ENCODE measurements at regions not wholly inside any gene's neighbourhood (a gene's known extent, or its start where the extent isn't known, plus 50 kb on each side); places are given as distances from the start of the nearest gene placed in this dataset.

DNA sequence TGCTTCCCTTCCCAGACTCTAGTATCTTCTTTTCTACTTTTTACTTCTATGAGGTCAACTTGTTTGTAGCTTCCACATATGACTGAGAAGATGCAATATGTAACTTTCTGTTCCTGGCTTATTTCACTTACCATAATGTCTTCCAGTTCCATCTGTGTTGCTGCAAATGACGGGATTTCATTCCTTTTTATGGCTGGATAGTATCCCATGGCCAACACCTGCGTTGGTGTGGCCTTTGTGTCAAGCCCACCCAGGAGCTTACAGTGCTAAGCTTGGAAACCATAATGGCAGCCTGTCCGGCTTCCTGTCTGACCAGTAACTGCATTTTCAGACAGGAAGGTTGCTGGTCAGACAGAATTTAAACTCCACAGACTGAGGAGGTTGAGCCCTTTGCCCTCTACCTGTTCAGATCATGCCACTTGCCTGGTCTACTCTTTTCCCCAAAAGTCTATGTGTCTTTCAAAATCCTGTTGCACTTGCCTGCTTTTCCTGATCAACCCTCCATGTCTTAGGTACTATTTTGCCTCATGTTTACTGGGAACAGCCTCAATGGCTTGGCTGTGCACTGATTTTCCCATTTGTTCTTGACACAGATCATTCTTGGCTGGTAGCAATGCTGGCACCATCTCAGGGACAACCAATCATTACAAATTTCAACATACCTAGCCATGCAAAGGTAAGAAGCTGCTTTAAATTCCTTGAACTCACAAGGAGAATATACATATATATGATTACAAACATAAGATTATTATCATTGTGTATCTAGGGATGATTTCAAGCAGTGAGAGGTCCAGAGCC lies 114.3 kb upstream of the PLEKHG1 start:
- Histone ChIP-seq H3K36me3 (replicated peaks in 1 of 2; ENCODE audit: control insufficient read depth in 1 of 2, insufficient read depth in 2 of 2, low read length in 2 of 2) (no peaks in the 10 kb centered on the region), H3K4me3 (replicated peaks in 1 of 3; ENCODE audit: insufficient read depth in 1 of 3, low read depth in 2 of 3, low read length in 3 of 3) (no peak overlapping the region), H3K79me2 (ENCODE audit: insufficient read depth, low read length) (no peaks in the 10 kb centered on the region), H4K20me1 (ENCODE audit: insufficient read depth, low read length) (no peaks in the 10 kb centered on the region), H3K9ac (ENCODE audit: insufficient read depth, low read depth, low read length) (no peak overlapping the region), H3K4me2 (ENCODE audit: low read depth, low read length) (no peak overlapping the region), H3K27me3 (ENCODE audit: control insufficient read depth in 1 of 2, insufficient read depth in 2 of 2, low read length in 2 of 2) (no peaks in the 10 kb centered on the region), H3K9me3 (ENCODE audit: low read length) (no peaks in the 10 kb centered on the region), H2AFZ (ENCODE audit: low read length) (no peak overlapping the region), H3K4me1 (ENCODE audit: insufficient read depth, low read length) (no peaks in the 10 kb centered on the region), H3K27ac (ENCODE audit: extremely low read length, insufficient read depth, low read length) (no peak overlapping the region)
- in situ Hi-C loops (cut with HindIII; ENCODE audit: extremely low pct_ligation_motif_present, low pct_unique_long_range_greater_than_20kb), result no loop called here
- ATAC-seq, result no peak
- no peak for DNase-seq (ENCODE audit: low spot score)
- intact Hi-C loops (cut with micrococcal nuclease; ENCODE audit: unreplicated experiment), result no loop called here
- no TSS peak for BruUV-seq (replicated peaks)
- POLR2A ChIA-PET, result no interaction called here
- WGBS (ENCODE audit: low lambda C conversion rate), result 0% methylated on average over 3 of the region's 3 CpGs
- TF ChIP-seq ZSCAN29 (CRISPR knock-in tag; conservative IDR thresholded peaks at IDR 0.05) (no peak), SP5 (CRISPR knock-in tag; IDR thresholded peaks at IDR 0.05; ENCODE audit: borderline replicate concordance, low read depth) (no peak), NFE2L2 (IDR thresholded peaks at IDR 0.05; ENCODE audit: low read length) (no peak), HDAC6 (IDR thresholded peaks at IDR 0.05; ENCODE audit: low read depth, low read length) (no peak), ZNF296 (CRISPR knock-in tag; conservative IDR thresholded peaks at IDR 0.05) (no peak), TOPORS (CRISPR knock-in tag; IDR thresholded peaks at IDR 0.05) (no peak), HIVEP1 (CRISPR knock-in tag; IDR thresholded peaks at IDR 0.05) (no peak)
- CTCF ChIA-PET (ENCODE audit: low intra/inter-chr PET ratio, low total read pairs), result no interaction called here
- FAIRE-seq, result no peak

DNA sequence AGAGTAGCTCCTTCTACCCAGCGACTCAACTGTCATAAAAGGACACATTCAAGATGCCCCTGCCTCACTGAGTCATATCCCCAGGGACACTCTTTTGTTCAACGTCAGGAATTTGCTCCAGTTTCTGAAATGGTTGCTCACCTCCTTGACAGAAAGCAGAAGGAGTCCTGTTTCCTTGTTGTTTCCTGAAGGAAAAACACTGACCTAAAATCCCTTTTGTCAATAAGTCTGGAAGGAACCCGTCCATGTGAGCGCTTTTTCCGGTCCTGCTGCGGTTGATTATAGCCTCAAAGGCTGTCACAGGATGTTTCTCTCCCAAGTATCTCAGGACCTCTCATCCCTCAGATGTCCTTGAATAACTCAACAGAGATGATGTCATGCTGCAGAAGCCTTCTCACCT lies 113.6 kb upstream of the PLEKHG1 start:
- no peak overlapping the region for H3K4me2 ChIP-seq (ENCODE audit: low read depth, low read length)
- H3K27ac ChIP-seq (ENCODE audit: extremely low read length, insufficient read depth, low read length), result no peak overlapping the region
- WGBS (ENCODE audit: low lambda C conversion rate), result 29% methylated on average over 6 of the region's 6 CpGs
- DNase-seq (ENCODE audit: low spot score) (no peak), FAIRE-seq (no peak), ATAC-seq (no peak)
- CTCF ChIA-PET (ENCODE audit: low intra/inter-chr PET ratio, low total read pairs), result no interaction called here
- 0 out of 2 replicates have a peak, but pooled peaks have one; percentile 50 for TF ChIP-seq ATF7 (IDR thresholded peaks at IDR 0.05)
- no peak for TF ChIP-seq ATF7 (CRISPR knock-in tag; IDR thresholded peaks at IDR 0.05)
- TF ChIP-seq BRD4 (CRISPR knock-in tag; IDR thresholded peaks at IDR 0.05), result no peak
- TF ChIP-seq GFI1 (CRISPR knock-in tag; IDR thresholded peaks at IDR 0.05; ENCODE audit: borderline replicate concordance), result no peak
- POLR2A ChIA-PET, result no interaction called here
- no peaks in the 10 kb centered on the region for H4K20me1 ChIP-seq (ENCODE audit: insufficient read depth, low read length)
- no peaks in the 10 kb centered on the region for H3K79me2 ChIP-seq (ENCODE audit: insufficient read depth, low read length)
- intact Hi-C loops (cut with micrococcal nuclease; ENCODE audit: unreplicated experiment), result no loop called here
- H3K27me3 ChIP-seq (ENCODE audit: control insufficient read depth in 1 of 2, insufficient read depth in 2 of 2, low read length in 2 of 2), result no peaks in the 10 kb centered on the region
- no peak overlapping the region for H3K4me3 ChIP-seq (replicated peaks in 1 of 3; ENCODE audit: insufficient read depth in 1 of 3, low read depth in 2 of 3, low read length in 3 of 3)
- no peaks in the 10 kb centered on the region for H3K36me3 ChIP-seq (replicated peaks in 1 of 2; ENCODE audit: control insufficient read depth in 1 of 2, insufficient read depth in 2 of 2, low read length in 2 of 2)
- no peak overlapping the region for H2AFZ ChIP-seq (ENCODE audit: low read length)
- in situ Hi-C loops (cut with HindIII; ENCODE audit: extremely low pct_ligation_motif_present, low pct_unique_long_range_greater_than_20kb), result no loop called here
- H3K4me1 ChIP-seq (ENCODE audit: insufficient read depth, low read length), result no peaks in the 10 kb centered on the region
- H3K9ac ChIP-seq (ENCODE audit: insufficient read depth, low read depth, low read length), result no peak overlapping the region
- H3K9me3 ChIP-seq (ENCODE audit: low read length), result no peaks in the 10 kb centered on the region
- BruUV-seq (replicated peaks), result no TSS peak

Data from HepG2 (cell line).